Stomach (tissue), 4 donors: ENCODE measurements at regions not wholly inside any gene's neighbourhood (a gene's known extent, or its start where the extent isn't known, plus 50 kb on each side); places are given as distances from the start of the nearest gene placed in this dataset.

Experiments used
- EP300 ChIP-seq: sonication (generic); formaldehyde crosslinking; IDR thresholded peaks from one replicate; pipeline ENCODE4 v1.6.1; 2017; ENCODE audit warnings: antibody characterized with exemption
- POLR2A ChIP-seq, 4 donors: fragments of 450-650 bp; IDR thresholded peaks; one replicate each; pipeline ENCODE4 v1.6.1; 2016; ENCODE audit warnings: antibody characterized with exemption in 4 of 4, control low read depth in 2 of 4, mild to moderate bottlenecking in 1 of 4, moderate library complexity in 1 of 4
- TF ChIP-seq, protein P1 (sequence below), 7 experiments: fragments of 450-650 bp in 4 of 7; fragments of 200-600 bp in 3 of 7; sonication (generic) in 3 of 7; IDR thresholded peaks; one replicate each; pipeline ENCODE4 v1.5.1; 2016 to 2019; ENCODE audit warnings: antibody characterized with exemption in 7 of 7, control low read depth in 2 of 7, mild to moderate bottlenecking in 1 of 7

DNA sequence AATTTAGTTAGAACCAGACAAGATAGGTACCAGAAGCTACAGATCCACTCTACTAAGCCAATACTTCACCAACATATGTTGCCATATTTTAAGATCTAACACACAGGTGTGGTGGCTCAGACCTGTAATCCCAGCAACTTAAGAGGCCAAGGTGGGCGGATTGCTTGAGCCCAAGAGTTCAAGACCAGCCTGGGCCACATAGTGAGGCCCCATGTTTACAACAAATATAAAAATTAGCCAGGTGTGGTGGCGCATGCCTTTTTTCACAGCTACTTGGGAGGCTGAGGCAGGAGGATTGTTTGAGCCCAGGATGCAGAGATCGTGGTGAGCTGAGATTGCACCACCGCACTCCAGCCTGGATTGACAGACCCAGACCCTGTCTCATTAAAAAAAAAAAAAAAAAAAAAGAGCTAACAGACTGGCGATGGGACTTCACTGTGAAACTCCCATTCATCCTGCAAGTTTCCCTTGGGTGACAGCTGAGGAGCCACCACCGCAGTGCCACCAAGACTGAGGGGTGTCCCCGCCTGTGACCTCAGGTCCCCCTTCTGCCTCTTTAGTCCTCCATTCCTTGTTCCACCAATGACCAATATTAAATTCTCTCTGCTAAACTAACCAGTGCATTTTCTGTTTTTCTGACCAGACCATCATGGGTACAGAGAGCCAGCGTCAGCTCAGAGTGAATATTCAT is 163.3 kb downstream of the OR4M2 start:
- TF ChIP-seq, protein P1, sequence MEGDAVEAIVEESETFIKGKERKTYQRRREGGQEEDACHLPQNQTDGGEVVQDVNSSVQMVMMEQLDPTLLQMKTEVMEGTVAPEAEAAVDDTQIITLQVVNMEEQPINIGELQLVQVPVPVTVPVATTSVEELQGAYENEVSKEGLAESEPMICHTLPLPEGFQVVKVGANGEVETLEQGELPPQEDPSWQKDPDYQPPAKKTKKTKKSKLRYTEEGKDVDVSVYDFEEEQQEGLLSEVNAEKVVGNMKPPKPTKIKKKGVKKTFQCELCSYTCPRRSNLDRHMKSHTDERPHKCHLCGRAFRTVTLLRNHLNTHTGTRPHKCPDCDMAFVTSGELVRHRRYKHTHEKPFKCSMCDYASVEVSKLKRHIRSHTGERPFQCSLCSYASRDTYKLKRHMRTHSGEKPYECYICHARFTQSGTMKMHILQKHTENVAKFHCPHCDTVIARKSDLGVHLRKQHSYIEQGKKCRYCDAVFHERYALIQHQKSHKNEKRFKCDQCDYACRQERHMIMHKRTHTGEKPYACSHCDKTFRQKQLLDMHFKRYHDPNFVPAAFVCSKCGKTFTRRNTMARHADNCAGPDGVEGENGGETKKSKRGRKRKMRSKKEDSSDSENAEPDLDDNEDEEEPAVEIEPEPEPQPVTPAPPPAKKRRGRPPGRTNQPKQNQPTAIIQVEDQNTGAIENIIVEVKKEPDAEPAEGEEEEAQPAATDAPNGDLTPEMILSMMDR (IDR thresholded peaks at IDR 0.05), result no peak
- TF ChIP-seq POLR2A (IDR thresholded peaks at IDR 0.05) (no peak), EP300 (no peak)
